ENCODE measurements at regions not wholly inside any gene's neighbourhood (a gene's known extent, or its start where the extent isn't known, plus 50 kb on each side); places are given as distances from the start of the nearest gene placed in this dataset.

- TF ChIP-seq CTCF (IDR thresholded peaks at IDR 0.05; ENCODE audit: poor library complexity) = no peak
- no peak for TF ChIP-seq EZH2phosphoT487 (IDR thresholded peaks at IDR 0.05; ENCODE audit: low read depth, severe bottlenecking, unreplicated experiment)
These were observed 126.6 kb upstream of the PTPRT start for GRCh38 chr20:43316271-43316670.

Measured in hepatocyte (in vitro differentiated cells).